ENCODE measurements at regions not wholly inside any gene's neighbourhood (a gene's known extent, or its start where the extent isn't known, plus 50 kb on each side); places are given as distances from the start of the nearest gene placed in this dataset.
"Not testable (repeated sequence)": the region's sequence is repeated elsewhere in the genome, so short reads cannot be mapped to it uniquely, and the experiment has no call there.

GRCh38 chr12:76971216-76971879, 92.5 kb upstream of the CSRP2 start:
- H3K4me1 ChIP-seq (ENCODE audit: control insufficient read depth, insufficient read depth, low read length); POLR2A ChIA-PET; CTCF ChIA-PET; H3K27ac ChIP-seq (ENCODE audit: extremely low read depth, low read depth, low read length); H3K9me3 ChIP-seq (ENCODE audit: control insufficient read depth, insufficient read depth, low read depth, low read length); H3K36me3 ChIP-seq (ENCODE audit: control insufficient read depth in 2 of 2, insufficient read depth in 1 of 2, low read length in 2 of 2); H3K4me3 ChIP-seq (ENCODE audit: low read depth, low read length): not testable (repeated sequence)

- no peaks in the 10 kb centered on the region for H3K4me1 ChIP-seq (ENCODE audit: control insufficient read depth, insufficient read depth, low read length)
- TF ChIP-seq ZSCAN30 (tag by site-specific recombination; IDR thresholded peaks at IDR 0.05) (no peak), ZNF837 (tag by site-specific recombination; IDR thresholded peaks at IDR 0.05) (no peak), ZNF624 (tag by site-specific recombination; IDR thresholded peaks at IDR 0.05) (no peak), SETDB1 (IDR thresholded peaks at IDR 0.05; ENCODE audit: insufficient read length, low read length) (no peak), KLF7 (tag by site-specific recombination; IDR thresholded peaks at IDR 0.05; ENCODE audit: borderline replicate concordance) (no peak)
- CTCF ChIA-PET = interaction anchor here (0.9 to 1.0 kb wide), 2 partner anchors 10 to 43 kb away, joined by 3 read pairs; no protein-coding TSS in a partner anchor
- POLR2A ChIA-PET = no interaction called here
- H3K36me3 ChIP-seq (ENCODE audit: control insufficient read depth in 2 of 2, insufficient read depth in 1 of 2, low read length in 2 of 2) = no peaks in the 10 kb centered on the region
- no peak overlapping the region for H3K27ac ChIP-seq (ENCODE audit: extremely low read depth, low read depth, low read length)
- no peaks in the 10 kb centered on the region for H3K9me3 ChIP-seq (ENCODE audit: control insufficient read depth, insufficient read depth, low read depth, low read length)
- no peak overlapping the region for H3K4me3 ChIP-seq (ENCODE audit: low read depth, low read length)
Measured at GRCh38 chr12:76967181-76967885, 88.5 kb upstream of the CSRP2 start.

GRCh38 chr12:76964784-76965571, 86.2 kb upstream of the CSRP2 start:
- Histone ChIP-seq H3K36me3 (ENCODE audit: control insufficient read depth in 2 of 2, insufficient read depth in 1 of 2, low read length in 2 of 2) (no peaks in the 10 kb centered on the region), H3K9me3 (ENCODE audit: control insufficient read depth, insufficient read depth, low read depth, low read length) (no peaks in the 10 kb centered on the region), H3K4me3 (ENCODE audit: low read depth, low read length) (no peak overlapping the region), H3K4me1 (ENCODE audit: control insufficient read depth, insufficient read depth, low read length) (no peaks in the 10 kb centered on the region), H3K27ac (ENCODE audit: extremely low read depth, low read depth, low read length) (no peak overlapping the region)
- POLR2A ChIA-PET = no interaction called here
- CTCF ChIA-PET = interaction anchor here (0.6 kb wide), 1 partner anchor 24 kb away, joined by 3 read pairs; no protein-coding TSS in a partner anchor
- TF ChIP-seq ZBTB26 (tag by site-specific recombination; optimal IDR thresholded peaks at IDR 0.05) (no peak), ZFP37 (tag by site-specific recombination; IDR thresholded peaks at IDR 0.05) (no peak)

GRCh38 chr12:76962099-76962498, 83.3 kb upstream of the CSRP2 start:
- H3K36me3 ChIP-seq (ENCODE audit: control insufficient read depth in 2 of 2, insufficient read depth in 1 of 2, low read length in 2 of 2) = no peaks in the 10 kb centered on the region
- H3K27ac ChIP-seq (ENCODE audit: extremely low read depth, low read depth, low read length) = no peak overlapping the region
- ChIA-PET POLR2A (no interaction called here), CTCF (interaction anchor here (0.7 kb wide), 1 partner anchor 49 kb away, joined by 3 read pairs; no protein-coding TSS in a partner anchor)
- H3K4me3 ChIP-seq (ENCODE audit: low read depth, low read length) = no peak overlapping the region
- H3K9me3 ChIP-seq (ENCODE audit: control insufficient read depth, insufficient read depth, low read depth, low read length) = no peaks in the 10 kb centered on the region
- no peaks in the 10 kb centered on the region for H3K4me1 ChIP-seq (ENCODE audit: control insufficient read depth, insufficient read depth, low read length)
- TF ChIP-seq ZNF830 (tag by site-specific recombination; IDR thresholded peaks at IDR 0.05; ENCODE audit: low read depth) (no peak), PRDM6 (tag by site-specific recombination; IDR thresholded peaks at IDR 0.05) (no peak), YY1 (tag by site-specific recombination; IDR thresholded peaks at IDR 0.05) (no peak), ZNF138 (tag by site-specific recombination; IDR thresholded peaks at IDR 0.05; ENCODE audit: borderline replicate concordance) (no peak), ZBTB1 (tag by site-specific recombination; IDR thresholded peaks at IDR 0.05) (no peak), ZNF704 (tag by site-specific recombination; IDR thresholded peaks at IDR 0.05) (no peak), ZNF513 (tag by site-specific recombination; IDR thresholded peaks at IDR 0.05) (no peak), ZNF19 (tag by site-specific recombination; IDR thresholded peaks at IDR 0.05; ENCODE audit: low read depth) (no peak), ZNF768 (tag by site-specific recombination; IDR thresholded peaks at IDR 0.05) (no peak), ZNF571 (tag by site-specific recombination; IDR thresholded peaks at IDR 0.05) (no peak), ZSCAN23 (tag by site-specific recombination; IDR thresholded peaks at IDR 0.05) (no peak), ZNF624 (tag by site-specific recombination; IDR thresholded peaks at IDR 0.05) (no peak), ZBTB8A (tag by site-specific recombination; IDR thresholded peaks at IDR 0.05) (no peak), ZBTB48 (tag by site-specific recombination; IDR thresholded peaks at IDR 0.05) (no peak)

Measured in HEK293 (cell line).